SK-N-SH (cell line): ENCODE measurements at regions not wholly inside any gene's neighbourhood (a gene's known extent, or its start where the extent isn't known, plus 50 kb on each side); places are given as distances from the start of the nearest gene placed in this dataset.

Experiments
- CTCF ChIA-PET: fragments of 300-600, 350-600 bp; formaldehyde crosslinking; extraction: SDS; loops from one replicate; lab custom pipeline; 2021; lab: Yijun Ruan, JAX
- POLR2A ChIA-PET: fragments of 350-600 bp; sonication (Branson Sonifier 250); formaldehyde crosslinking; extraction: SDS; loops from one replicate; lab custom pipeline; 2020; ENCODE audit warnings: antibody characterized with exemption, inconsistent platforms; lab: Yijun Ruan, JAX
- DNase-seq: peaks from one replicate; pipeline ENCODE4 v3.0.0; 2012
- H2AFZ ChIP-seq: fragments of 200-600 bp; sonication (generic); 2 replicates; pipeline ENCODE4 v1.8.1; 2016; ENCODE audit warnings: antibody characterized with exemption, mild to moderate bottlenecking, low read depth
- H3F3A ChIP-seq: fragments of 200-600 bp; sonication (generic); replicated peaks from 2 replicates; pipeline ENCODE3; 2016; ENCODE audit warnings: antibody characterized with exemption, mild to moderate bottlenecking; ENCODE audit not compliant: insufficient read depth
- H3K27ac ChIP-seq, 2 experiments: fragments of 200-500 bp in 1 of 2; fragments of 200-600 bp in 1 of 2; sonication (Bioruptor generic) in 1 of 2; sonication (generic), shearing (Covaris generic) in 1 of 2; 2 replicates each; pipeline versions ENCODE4 v1.5.1 to v1.6.1; 2014 to 2016; ENCODE audit warnings: low read depth in 2 of 2, inconsistent platforms in 1 of 2, low read length in 1 of 2, mild to moderate bottlenecking in 1 of 2, mixed read lengths in 1 of 2
- H3K27me3 ChIP-seq: fragments of 200-600 bp; sonication (generic), shearing (Covaris generic); 2 replicates; pipeline ENCODE4 v1.6.1; 2016; ENCODE audit warnings: mixed run types; ENCODE audit not compliant: insufficient read depth
- H3K36me3 ChIP-seq, 2 experiments: fragments of 200-500 bp in 1 of 2; fragments of 200-600 bp in 1 of 2; sonication (Bioruptor generic) in 1 of 2; sonication (generic) in 1 of 2; replicated peaks in 1 of 2; 2 replicates each; pipeline versions ENCODE3 to v1.5.1; 2014 to 2016; ENCODE audit warnings: low read length in 1 of 2, mild to moderate bottlenecking in 1 of 2; ENCODE audit not compliant: insufficient read depth in 2 of 2, control insufficient read depth in 1 of 2
- H3K4me1 ChIP-seq, 2 experiments: fragments of 200-500 bp in 1 of 2; fragments of 200-600 bp in 1 of 2; sonication (Bioruptor generic) in 1 of 2; sonication (generic), shearing (Covaris generic) in 1 of 2; 2 replicates each; pipeline versions ENCODE4 v1.5.1 to v1.6.1; 2014 to 2016; ENCODE audit warnings: low read depth in 1 of 2, low read length in 1 of 2, mixed run types in 1 of 2; ENCODE audit not compliant: insufficient read depth in 2 of 2, control insufficient read depth in 1 of 2
- H3K4me2 ChIP-seq: fragments of 200-600 bp; sonication (generic), shearing (Covaris generic); 2 replicates; pipeline ENCODE4 v1.6.1; 2017; ENCODE audit warnings: mixed run types
- H3K4me3 ChIP-seq, 2 experiments: fragments of 200-500 bp in 1 of 2; fragments of 200-600 bp in 1 of 2; sonication (Bioruptor generic) in 1 of 2; sonication (generic), shearing (Covaris generic) in 1 of 2; 2 replicates each; pipeline versions ENCODE4 v1.5.1 to v1.8.1; 2014 to 2016; ENCODE audit warnings: low read depth in 2 of 2, inconsistent platforms in 1 of 2, low read length in 1 of 2, mild to moderate bottlenecking in 1 of 2, mixed read lengths in 1 of 2, moderate library complexity in 1 of 2
- H3K79me2 ChIP-seq: fragments of 200-600 bp; sonication (generic); 2 replicates; pipeline ENCODE4 v1.8.1; 2017; ENCODE audit warnings: mild to moderate bottlenecking; ENCODE audit not compliant: insufficient read depth
- H3K9ac ChIP-seq: fragments of 200-600 bp; sonication (generic); 2 replicates; pipeline ENCODE4 v1.6.1; 2017; ENCODE audit warnings: mixed run types
- H3K9me2 ChIP-seq: fragments of 200-600 bp; sonication (generic); 2 replicates; pipeline ENCODE4 v1.6.1; 2017; ENCODE audit warnings: mixed run types
- H3K9me3 ChIP-seq: fragments of 200-600 bp; sonication (generic); 2 replicates; pipeline ENCODE4 v1.6.1; 2017; ENCODE audit warnings: mixed run types, mild to moderate bottlenecking, moderate library complexity
- H4K20me1 ChIP-seq: fragments of 200-600 bp; sonication (generic); 2 replicates; pipeline ENCODE4 v1.6.1; 2017; ENCODE audit warnings: mild to moderate bottlenecking, mixed run types; ENCODE audit not compliant: insufficient read depth
- CHD2 ChIP-seq: fragments of 150-350 bp; IDR thresholded peaks from 2 replicates; pipeline ENCODE4 v1.6.1; 2018; ENCODE audit warnings: low read length; ENCODE audit not compliant: partially characterized antibody
- EZH2phosphoT487 ChIP-seq: fragments of 200-600 bp; sonication (generic); IDR thresholded peaks from 2 replicates; pipeline ENCODE4 v1.6.1; 2017; ENCODE audit warnings: low read depth, mixed run types, mild to moderate bottlenecking, antibody characterized with exemption, moderate library complexity, borderline replicate concordance
- NFIC ChIP-seq: IDR thresholded peaks from 2 replicates; pipeline ENCODE4 v1.4.0; 2012; ENCODE audit warnings: borderline replicate concordance
- RCOR1 ChIP-seq: fragments of 150-350 bp; IDR thresholded peaks from 2 replicates; pipeline ENCODE4 v1.6.1; 2017; ENCODE audit warnings: antibody characterized with exemption, low read length
- SIN3A ChIP-seq: IDR thresholded peaks from 2 replicates; pipeline ENCODE4 v1.6.1; 2012; ENCODE audit warnings: low read depth, mild to moderate bottlenecking, low read length, moderate library complexity, borderline replicate concordance
- TCF12 ChIP-seq: IDR thresholded peaks from 2 replicates; pipeline ENCODE4 v1.4.0; 2012
- WGBS: methylation state at CpG from one replicate; pipeline ENCODE4 v1.1.6; 2017; ENCODE audit warnings: low lambda C conversion rate; 5-methylcytosine and 5-hydroxymethylcytosine counted together
- TF ChIP-seq, protein P1 (sequence below): IDR thresholded peaks from 2 replicates; pipeline ENCODE4 v1.6.1; 2012; ENCODE audit warnings: mild to moderate bottlenecking, low read depth, low read length, moderate library complexity
- TF ChIP-seq, protein P2 (sequence below): IDR thresholded peaks from 2 replicates; pipeline ENCODE4 v1.4.0; 2012; ENCODE audit warnings: low read depth, borderline replicate concordance

DNA sequence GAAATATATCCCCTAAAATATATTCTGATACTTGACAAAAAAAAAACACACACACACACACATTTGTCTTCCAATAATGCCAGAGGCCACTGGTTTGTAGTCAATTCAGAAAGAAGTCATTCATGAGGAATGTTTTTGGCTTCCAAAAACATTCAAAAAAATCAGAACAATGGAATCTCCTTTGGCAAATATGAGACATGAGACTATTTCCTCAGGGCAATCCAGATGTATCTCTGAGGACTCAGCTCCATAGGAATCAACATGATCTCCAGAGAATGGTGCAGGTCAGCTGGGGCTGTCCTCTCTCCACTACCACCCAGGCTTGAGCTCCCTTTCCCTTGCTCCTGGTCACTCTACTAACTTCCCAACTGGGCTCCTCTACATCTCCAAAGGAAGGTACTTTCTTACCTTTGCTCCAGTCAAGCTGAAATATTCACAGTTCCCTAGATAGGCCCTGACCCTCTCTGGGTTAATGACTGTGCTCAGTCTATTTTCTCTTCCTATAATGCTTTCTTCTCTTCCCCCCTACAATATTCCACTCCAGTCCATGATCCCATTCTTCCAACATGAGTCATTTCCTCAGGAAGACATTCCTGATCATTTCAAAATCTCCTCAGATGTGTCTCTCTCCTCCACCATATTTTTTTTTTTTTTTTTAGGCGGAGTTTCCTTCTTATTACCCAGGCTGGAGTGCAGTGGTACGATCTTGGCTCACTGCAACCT is 145.3 kb downstream of the C1D start (continued):
- TF ChIP-seq, protein P1, sequence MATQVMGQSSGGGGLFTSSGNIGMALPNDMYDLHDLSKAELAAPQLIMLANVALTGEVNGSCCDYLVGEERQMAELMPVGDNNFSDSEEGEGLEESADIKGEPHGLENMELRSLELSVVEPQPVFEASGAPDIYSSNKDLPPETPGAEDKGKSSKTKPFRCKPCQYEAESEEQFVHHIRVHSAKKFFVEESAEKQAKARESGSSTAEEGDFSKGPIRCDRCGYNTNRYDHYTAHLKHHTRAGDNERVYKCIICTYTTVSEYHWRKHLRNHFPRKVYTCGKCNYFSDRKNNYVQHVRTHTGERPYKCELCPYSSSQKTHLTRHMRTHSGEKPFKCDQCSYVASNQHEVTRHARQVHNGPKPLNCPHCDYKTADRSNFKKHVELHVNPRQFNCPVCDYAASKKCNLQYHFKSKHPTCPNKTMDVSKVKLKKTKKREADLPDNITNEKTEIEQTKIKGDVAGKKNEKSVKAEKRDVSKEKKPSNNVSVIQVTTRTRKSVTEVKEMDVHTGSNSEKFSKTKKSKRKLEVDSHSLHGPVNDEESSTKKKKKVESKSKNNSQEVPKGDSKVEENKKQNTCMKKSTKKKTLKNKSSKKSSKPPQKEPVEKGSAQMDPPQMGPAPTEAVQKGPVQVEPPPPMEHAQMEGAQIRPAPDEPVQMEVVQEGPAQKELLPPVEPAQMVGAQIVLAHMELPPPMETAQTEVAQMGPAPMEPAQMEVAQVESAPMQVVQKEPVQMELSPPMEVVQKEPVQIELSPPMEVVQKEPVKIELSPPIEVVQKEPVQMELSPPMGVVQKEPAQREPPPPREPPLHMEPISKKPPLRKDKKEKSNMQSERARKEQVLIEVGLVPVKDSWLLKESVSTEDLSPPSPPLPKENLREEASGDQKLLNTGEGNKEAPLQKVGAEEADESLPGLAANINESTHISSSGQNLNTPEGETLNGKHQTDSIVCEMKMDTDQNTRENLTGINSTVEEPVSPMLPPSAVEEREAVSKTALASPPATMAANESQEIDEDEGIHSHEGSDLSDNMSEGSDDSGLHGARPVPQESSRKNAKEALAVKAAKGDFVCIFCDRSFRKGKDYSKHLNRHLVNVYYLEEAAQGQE = no peak
- TF ChIP-seq, protein P2, sequence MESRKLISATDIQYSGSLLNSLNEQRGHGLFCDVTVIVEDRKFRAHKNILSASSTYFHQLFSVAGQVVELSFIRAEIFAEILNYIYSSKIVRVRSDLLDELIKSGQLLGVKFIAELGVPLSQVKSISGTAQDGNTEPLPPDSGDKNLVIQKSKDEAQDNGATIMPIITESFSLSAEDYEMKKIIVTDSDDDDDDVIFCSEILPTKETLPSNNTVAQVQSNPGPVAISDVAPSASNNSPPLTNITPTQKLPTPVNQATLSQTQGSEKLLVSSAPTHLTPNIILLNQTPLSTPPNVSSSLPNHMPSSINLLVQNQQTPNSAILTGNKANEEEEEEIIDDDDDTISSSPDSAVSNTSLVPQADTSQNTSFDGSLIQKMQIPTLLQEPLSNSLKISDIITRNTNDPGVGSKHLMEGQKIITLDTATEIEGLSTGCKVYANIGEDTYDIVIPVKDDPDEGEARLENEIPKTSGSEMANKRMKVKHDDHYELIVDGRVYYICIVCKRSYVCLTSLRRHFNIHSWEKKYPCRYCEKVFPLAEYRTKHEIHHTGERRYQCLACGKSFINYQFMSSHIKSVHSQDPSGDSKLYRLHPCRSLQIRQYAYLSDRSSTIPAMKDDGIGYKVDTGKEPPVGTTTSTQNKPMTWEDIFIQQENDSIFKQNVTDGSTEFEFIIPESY = peak; percentile 65
- TF ChIP-seq EZH2phosphoT487 (no peak), SIN3A (no peak), TCF12 (peak; percentile 93), CHD2 (no peak), NFIC (peak; percentile 92)

DNA sequence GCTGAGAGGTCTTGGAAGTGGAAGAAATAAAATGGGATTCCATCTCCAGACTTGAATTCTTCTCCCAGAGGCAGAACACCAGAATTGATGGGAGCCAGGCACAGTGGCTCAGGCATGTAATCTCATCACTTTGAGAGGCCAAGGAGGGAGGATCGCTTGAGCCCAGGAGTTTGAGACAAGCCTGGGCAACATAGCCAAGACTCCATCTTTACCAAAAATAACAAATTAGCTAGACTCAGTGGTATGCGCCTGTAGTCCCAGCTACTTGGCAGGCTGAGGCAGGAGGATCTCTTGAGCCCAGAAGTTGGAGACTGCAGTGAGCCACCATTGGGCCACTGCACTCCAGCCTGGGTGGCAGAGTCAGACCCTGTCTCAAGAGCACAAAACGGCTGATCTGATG is 144.3 kb downstream of the C1D start:
- Histone ChIP-seq H3K4me3 (no peak overlapping the region), H3K79me2 (no peaks in the 10 kb centered on the region), H3K9ac (peak overlapping the region; percentile 61), H2AFZ (0 out of 2 replicates have a peak overlapping the region, but pooled peaks have one; percentile 4), H3K36me3 (no peaks in the 10 kb centered on the region), H3K4me2 (peak overlapping the region; percentile 35; the same call in 1 of the 2 replicates), H3F3A (peaks cover 26% of the 10 kb centered on the region)
- DNase-seq = no peak
- POLR2A ChIA-PET = no interaction called here
- TF ChIP-seq RCOR1 (no peak), EZH2phosphoT487 (no peak)
- TF ChIP-seq, all 33 proteins: peak for 0
- Histone ChIP-seq H3K9me2 (no peaks in the 10 kb centered on the region), H3K4me1 (peaks cover under 1 to 17% of the 10 kb centered on the region in 2 experiments; a peak in 2 of 4 replicates), H3K27ac (peak overlapping the region in 1 of 2 experiments; percentile 95; a peak in 3 of 4 replicates), H3K9me3 (no peaks in the 10 kb centered on the region), H4K20me1 (no peaks in the 10 kb centered on the region), H3K27me3 (no peaks in the 10 kb centered on the region)
- CTCF ChIA-PET = interaction anchor here (0.7 kb wide), 1 partner anchor 11 kb away, joined by 3 read pairs; no protein-coding TSS in a partner anchor
- whole genome bisulfite sequencing = 86% methylated on average over 2 of the region's 3 CpGs
